ENCODE measurements at regions not wholly inside any gene's neighbourhood (a gene's known extent, or its start where the extent isn't known, plus 50 kb on each side); places are given as distances from the start of the nearest gene placed in this dataset.

DNA sequence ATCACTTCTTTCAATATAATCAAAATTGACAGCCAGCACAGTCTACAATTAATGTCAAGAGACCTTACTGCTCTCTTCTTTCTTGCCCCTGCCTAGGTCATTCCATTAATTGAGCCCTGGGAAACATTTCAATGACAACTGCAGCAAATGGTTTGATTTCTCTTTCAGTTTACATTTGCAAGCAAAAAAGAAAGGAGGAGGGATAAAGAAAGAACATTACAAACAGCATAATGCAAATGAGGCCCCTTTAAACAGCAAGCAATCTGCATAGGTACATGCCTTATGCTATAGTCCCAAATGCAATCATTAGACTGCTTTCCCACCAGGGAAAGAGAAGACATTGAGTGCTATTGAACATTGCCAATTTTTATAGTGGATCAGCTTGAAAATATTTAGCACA, 655.0 kb upstream of the CDH2 start:
- TF ChIP-seq RARB (CRISPR knock-in tag; IDR thresholded peaks at IDR 0.05) = no peak
- TF ChIP-seq, protein P1, sequence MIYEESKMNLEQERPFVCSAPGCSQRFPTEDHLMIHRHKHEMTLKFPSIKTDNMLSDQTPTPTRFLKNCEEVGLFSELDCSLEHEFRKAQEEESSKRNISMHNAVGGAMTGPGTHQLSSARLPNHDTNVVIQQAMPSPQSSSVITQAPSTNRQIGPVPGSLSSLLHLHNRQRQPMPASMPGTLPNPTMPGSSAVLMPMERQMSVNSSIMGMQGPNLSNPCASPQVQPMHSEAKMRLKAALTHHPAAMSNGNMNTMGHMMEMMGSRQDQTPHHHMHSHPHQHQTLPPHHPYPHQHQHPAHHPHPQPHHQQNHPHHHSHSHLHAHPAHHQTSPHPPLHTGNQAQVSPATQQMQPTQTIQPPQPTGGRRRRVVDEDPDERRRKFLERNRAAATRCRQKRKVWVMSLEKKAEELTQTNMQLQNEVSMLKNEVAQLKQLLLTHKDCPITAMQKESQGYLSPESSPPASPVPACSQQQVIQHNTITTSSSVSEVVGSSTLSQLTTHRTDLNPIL (CRISPR knock-in tag; IDR thresholded peaks at IDR 0.05; ENCODE audit: low read depth) = no peak
- TF ChIP-seq ISL1 (CRISPR knock-in tag; IDR thresholded peaks at IDR 0.05) = no peak
- no peak for TF ChIP-seq ZFP3 (CRISPR knock-in tag; IDR thresholded peaks at IDR 0.05)
- TF ChIP-seq ARNTL (CRISPR knock-in tag; IDR thresholded peaks at IDR 0.05; ENCODE audit: borderline replicate concordance, low read depth) = no peak
- no peak for TF ChIP-seq TCF4 (CRISPR knock-in tag; IDR thresholded peaks at IDR 0.05; ENCODE audit: borderline replicate concordance)
- TF ChIP-seq ZNF565 (CRISPR knock-in tag; conservative IDR thresholded peaks at IDR 0.05; ENCODE audit: low read depth) = no peak
- no peak for TF ChIP-seq ZFP30 (CRISPR knock-in tag; IDR thresholded peaks at IDR 0.05)
- no peak for TF ChIP-seq CSDC2 (CRISPR knock-in tag; IDR thresholded peaks at IDR 0.05)
- TF ChIP-seq, protein P2, sequence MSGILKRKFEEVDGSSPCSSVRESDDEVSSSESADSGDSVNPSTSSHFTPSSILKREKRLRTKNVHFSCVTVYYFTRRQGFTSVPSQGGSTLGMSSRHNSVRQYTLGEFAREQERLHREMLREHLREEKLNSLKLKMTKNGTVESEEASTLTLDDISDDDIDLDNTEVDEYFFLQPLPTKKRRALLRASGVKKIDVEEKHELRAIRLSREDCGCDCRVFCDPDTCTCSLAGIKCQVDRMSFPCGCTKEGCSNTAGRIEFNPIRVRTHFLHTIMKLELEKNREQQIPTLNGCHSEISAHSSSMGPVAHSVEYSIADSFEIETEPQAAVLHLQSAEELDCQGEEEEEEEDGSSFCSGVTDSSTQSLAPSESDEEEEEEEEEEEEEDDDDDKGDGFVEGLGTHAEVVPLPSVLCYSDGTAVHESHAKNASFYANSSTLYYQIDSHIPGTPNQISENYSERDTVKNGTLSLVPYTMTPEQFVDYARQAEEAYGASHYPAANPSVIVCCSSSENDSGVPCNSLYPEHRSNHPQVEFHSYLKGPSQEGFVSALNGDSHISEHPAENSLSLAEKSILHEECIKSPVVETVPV (CRISPR knock-in tag; IDR thresholded peaks at IDR 0.05) = no peak
- TF ChIP-seq BACH2 (CRISPR knock-in tag; IDR thresholded peaks at IDR 0.05; ENCODE audit: borderline replicate concordance) = no peak
- no peak for TF ChIP-seq ZC3H10 (CRISPR knock-in tag; IDR thresholded peaks at IDR 0.05)

Measured in SK-N-SH treated with all-trans-retinoic acid at 6 μM for 48 hours (cell line).